Breast epithelium (tissue), 3 donors: ENCODE measurements at regions not wholly inside any gene's neighbourhood (a gene's known extent, or its start where the extent isn't known, plus 50 kb on each side); places are given as distances from the start of the nearest gene placed in this dataset.

Experiments used
- CTCF ChIP-seq, 3 donors: fragments of 450-650 bp; IDR thresholded peaks; one replicate each; pipeline ENCODE4 v1.5.1; 2016 to 2017; ENCODE audit warnings: antibody characterized with exemption in 3 of 3, mild to moderate bottlenecking in 3 of 3, moderate library complexity in 3 of 3
- POLR2A ChIP-seq: fragments of 450-650 bp; IDR thresholded peaks from one replicate; pipeline ENCODE4 v1.6.1; 2016; ENCODE audit warnings: antibody characterized with exemption, mild to moderate bottlenecking, moderate library complexity
- POLR2AphosphoS5 ChIP-seq, 3 donors: sonication (generic); formaldehyde crosslinking; IDR thresholded peaks; one replicate each; pipeline ENCODE4 v1.6.1; 2017; ENCODE audit warnings: antibody characterized with exemption in 3 of 3

GRCh38 chr22:22168941-22169867, 75.4 kb upstream of the VPREB1 start:
- TF ChIP-seq POLR2A, result no peak
- no peak for TF ChIP-seq CTCF (IDR thresholded peaks at IDR 0.05)
- TF ChIP-seq POLR2AphosphoS5 (IDR thresholded peaks at IDR 0.05), result no peak
